Left forelimb (tissue), 1 donor: ENCODE measurements at regions not wholly inside any gene's neighbourhood (a gene's known extent, or its start where the extent isn't known, plus 50 kb on each side); places are given as distances from the start of the nearest gene placed in this dataset.

Experiments used
- DNase-seq: peaks from one replicate; pipeline ENCODE4 v3.0.0-alpha.2; 2018; ENCODE audit warnings: low spot score

DNA sequence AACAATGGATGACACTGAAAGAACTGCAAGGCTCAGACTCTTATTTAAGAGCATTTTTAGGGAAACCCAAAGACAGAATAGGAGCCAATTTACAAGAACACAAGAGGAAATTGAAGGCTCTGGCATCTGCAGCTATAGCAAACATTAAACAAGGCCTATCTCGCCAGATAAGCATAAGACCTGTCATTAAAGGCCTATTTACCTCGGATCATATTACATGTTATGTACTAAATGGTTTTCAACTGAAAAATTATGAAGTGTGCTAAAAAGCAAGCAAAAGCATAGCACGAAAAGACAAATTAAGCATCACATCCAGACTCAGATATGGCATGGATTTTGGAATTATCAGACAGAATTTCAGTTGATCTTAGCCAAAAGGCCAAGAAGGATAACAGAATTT, 617.1 kb downstream of the SQOR start:
- no peak for DNase-seq

- DNase-seq = no peak
Observed at GRCh38 chr15:46258056-46258455, 623.2 kb downstream of the SQOR start.

DNA sequence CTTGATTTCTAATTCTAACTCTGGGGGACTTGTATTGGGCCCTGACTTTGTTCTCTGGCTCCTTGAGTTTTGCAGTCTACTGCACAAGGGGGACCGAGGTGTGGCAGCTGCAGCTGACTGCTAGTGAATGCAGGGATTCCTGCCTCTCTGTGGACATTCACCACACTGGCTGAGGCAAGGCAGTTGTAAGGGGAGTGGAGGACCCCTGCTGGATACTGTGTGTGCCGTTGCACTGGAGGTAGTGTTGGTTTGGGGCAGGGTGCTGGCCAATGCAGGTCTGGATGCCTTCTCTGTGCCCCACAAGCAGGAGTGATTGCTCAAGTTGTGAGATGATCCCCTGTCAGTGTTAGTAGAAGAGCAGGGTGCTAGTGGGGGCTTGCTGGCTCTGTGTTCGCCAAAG, 626.1 kb downstream of the SQOR start:
- DNase-seq = no peak

DNA sequence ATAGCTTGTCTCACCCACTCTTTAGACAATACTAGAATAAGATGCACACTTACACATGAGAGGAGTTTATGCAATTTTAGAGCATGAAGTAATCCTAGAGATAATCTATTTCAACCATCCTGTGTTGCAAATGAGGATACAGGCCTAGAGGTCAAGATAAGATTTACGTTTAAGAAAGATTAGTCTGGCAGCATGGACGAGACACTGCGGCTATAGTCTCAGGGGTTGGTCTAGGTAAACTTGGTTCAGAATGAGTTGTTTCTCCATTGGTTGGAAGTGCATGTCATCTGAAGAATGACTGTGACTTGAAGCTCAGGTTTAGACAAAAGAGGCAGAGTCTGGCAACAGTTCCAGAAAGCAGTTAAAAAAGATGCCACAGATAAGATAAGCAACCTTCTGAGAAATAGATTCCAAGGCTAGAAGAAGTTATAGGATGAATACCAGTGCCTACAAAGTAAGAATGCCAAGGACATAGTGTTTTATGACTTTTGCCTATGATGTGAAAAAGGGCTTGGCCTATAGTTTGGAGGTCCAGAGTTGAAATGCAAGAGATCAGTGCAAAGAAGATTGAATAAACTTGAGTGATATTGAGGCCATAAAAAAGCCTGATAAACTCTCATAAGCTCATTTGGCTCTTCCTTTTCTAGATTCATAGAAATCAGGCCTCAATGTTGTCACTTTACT, 631.0 kb downstream of the SQOR start:
- DNase-seq = no peak

GRCh38 chr15:46266661-46267060, 631.8 kb downstream of the SQOR start:
- no peak for DNase-seq

- no peak for DNase-seq
Observed at GRCh38 chr15:46270481-46271147, 635.8 kb downstream of the SQOR start.

DNA sequence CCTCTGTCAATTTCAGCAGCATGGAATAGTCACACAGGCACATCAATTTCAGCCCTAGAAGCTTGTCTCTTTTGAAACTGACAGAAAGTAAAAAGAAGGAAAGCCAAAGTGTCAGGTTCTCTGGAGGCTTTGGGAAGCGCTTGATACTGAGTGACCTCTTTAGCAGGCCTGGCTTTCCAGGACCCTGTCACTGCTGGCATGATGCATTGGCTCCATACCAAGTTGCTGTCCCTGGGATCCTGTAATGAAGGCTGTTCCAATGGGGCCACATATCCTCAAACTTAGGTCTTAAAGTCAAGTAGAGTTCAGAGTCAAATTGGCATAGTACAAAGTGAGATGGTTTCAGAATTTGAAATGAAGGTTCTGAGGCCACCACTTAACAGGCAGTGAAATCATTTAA, 640.9 kb downstream of the SQOR start:
- no peak for DNase-seq

- DNase-seq = no peak
Observed at GRCh38 chr15:46277451-46277850, 642.6 kb downstream of the SQOR start.

DNA sequence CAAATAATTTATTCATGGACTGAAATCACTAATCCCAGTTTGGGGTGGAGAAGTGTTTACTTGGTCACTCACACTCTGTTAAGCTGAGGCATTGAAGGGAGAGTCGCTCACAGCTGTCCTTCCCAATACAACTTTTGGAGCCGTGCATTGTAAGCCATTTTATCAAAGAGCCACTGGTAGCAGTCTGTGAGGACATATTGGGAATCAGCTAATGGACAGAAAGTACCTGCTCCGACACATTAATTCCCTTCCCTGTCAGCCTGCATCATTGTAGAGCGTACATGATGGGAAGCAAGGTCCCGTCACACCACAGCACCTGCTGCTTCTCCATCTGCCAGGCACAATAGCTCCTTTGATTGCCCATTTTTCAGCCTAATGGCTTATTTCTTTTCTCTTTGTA, 643.2 kb downstream of the SQOR start:
- DNase-seq = no peak

DNA sequence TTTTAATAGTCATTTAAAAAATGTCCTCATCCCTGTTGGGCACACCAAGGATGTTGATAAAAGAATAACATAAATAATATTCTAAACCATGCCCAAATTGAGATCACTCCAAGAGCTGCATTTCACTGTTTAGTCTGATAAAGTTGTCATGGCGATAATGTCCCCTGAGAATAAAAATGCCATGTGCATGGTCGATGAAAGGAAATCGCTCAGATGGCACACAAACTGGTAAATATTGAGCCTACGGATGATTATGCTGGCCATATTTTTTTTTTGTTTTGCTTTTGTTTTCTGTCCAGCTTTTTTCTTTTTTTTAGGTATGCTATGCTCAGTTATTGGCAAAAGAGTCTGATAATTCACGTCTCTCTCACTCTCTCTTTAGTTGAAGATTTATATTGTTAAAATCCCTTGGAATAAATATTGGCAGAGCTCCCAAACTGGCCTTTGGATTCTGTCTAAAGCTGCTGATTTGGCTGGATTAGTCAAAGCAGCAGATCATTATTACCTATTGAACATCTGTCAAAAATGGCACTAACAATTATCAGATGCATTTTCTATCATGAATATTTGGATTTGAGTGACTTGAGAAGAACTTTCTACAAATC, 643.8 kb downstream of the SQOR start:
- no peak for DNase-seq

DNA sequence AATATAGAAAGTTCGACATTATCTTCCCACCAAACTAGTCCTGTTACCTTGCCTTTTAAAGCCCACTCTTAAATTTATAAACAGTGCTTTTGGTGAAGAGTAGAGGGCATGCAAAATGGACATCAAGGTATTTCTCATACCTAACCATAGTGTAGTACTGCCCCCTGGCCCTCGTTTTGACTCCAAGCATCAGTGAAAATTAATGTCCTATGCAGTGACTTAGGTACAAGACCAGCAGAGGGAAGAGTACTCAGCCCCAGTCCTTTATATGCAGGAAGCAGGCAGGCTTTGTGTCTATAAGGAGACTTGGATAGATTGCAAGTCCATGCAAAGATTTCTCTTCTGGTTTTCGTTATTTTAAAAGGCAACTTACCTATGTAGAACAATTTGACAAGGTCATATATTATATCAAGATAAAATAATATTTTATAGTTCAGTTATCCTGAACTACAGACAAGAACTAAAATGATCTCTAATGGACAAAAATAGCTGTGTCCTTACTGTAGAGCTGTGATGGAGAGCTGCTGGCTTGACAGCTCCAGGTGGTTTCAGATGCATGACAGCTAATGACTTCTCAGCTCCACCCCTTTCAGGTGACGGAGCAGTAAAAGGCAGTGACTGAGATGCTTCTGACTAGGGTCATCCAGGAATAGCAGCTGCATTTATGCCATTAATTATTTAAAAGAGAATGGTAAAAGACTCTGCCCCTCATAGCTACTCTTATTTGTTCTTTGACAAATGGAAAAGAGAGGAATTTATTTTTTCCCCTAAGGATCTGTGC, 646.1 kb downstream of the SQOR start:
- no peak for DNase-seq

DNA sequence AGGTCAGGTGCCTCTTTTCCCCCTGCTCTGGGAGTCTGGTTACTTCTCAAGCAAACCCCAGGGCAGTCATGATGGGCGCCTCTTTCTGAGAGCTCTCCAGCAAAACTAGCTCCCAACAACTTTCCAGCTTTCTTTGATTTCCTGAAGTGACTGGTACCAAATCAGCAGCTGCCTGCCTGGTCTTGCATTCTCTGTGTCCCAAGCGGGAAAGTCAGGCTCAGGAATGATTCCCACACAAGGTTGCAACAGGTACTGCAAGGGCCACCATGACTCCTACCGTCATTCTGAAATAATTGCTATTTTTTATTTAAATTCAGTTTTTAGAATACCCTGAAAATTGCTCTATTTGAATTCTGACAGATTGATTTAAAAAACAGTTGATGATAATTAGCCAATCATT, 658.7 kb downstream of the SQOR start:
- no peak for DNase-seq

GRCh38 chr15:46296002-46296401, 661.2 kb downstream of the SQOR start:
- DNase-seq = no peak

DNA sequence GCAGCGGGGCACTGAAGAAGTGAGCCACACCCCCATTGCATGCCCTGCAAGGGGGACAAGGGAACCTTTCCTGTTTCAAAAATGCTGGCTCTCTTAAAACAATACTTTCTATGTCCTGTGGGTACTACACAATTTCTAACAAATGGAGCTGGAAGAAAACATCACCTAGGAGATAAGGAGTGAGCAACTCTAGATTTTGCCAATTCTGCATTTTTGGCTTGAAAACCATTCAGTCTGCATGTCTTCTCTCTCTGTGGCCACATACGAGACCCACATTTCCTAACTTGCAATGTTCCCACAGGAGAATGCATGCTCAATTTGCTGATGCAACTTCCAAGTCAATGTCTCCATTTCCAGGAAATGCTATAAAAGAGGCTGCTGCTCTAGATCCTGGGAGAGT, 662.0 kb downstream of the SQOR start:
- no peak for DNase-seq

DNA sequence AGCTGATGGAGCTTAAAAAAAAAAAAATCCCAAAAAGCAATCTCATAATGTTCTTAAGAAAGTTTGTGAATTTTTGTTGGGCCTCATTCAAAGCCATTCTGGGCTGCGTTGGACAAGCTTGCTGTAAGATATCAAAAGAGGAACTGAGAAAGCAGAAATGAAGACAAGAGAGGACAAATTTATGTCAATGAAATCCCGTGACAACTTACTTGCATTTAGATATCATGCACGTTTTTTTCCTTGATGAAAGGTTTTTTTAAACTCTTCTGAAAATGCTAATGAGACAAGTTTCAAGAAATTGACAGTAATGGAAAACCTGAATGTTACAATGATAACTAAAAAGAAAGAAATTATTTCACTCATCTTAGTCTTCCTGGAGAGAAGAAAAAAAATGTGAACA, 662.9 kb downstream of the SQOR start:
- no peak for DNase-seq

- DNase-seq = no peak
Observed at GRCh38 chr15:46300716-46301115, 665.9 kb downstream of the SQOR start.

- DNase-seq = no peak
Observed at GRCh38 chr15:46301291-46301690, 666.5 kb downstream of the SQOR start.

GRCh38 chr15:46301826-46302225, 667.0 kb downstream of the SQOR start:
- no peak for DNase-seq

- no peak for DNase-seq
Observed at GRCh38 chr15:46304321-46304720, 669.5 kb downstream of the SQOR start.

GRCh38 chr15:46307746-46308145, 672.9 kb downstream of the SQOR start:
- no peak for DNase-seq

- no peak for DNase-seq
Observed at GRCh38 chr15:46309914-46310313, 675.1 kb downstream of the SQOR start.

DNA sequence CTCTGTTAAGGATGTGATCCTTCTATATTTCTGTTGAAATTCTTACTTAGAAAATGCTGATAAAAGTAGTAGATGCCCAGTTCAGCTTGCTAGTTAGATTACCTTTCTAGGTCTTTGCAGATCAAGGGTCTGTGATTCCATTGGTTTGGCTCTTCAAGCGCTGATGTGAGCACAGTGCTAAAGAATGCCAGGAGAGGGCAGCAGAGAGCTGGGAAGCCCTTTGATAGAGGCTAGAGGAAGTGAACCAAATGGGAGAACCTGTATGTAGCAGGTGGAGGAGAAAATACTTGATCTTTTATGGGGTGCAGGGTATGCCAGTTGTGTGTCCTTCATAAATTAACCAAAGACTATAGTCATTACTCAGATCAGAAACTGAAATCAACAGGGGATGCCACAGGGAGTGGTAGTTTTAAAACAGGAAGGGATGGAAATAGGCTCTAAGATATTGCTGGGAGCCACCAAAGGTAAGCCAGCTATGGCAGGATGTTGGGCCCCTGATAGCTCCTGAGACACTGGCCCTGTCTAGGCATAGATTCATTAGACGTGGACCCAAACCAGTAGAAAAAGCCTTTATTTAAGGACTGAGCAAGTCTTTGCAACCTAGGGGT, 677.4 kb downstream of the SQOR start:
- no peak for DNase-seq
